GM18505 (cell line): ENCODE measurements at regions not wholly inside any gene's neighbourhood (a gene's known extent, or its start where the extent isn't known, plus 50 kb on each side); places are given as distances from the start of the nearest gene placed in this dataset.
"Not testable (repeated sequence)": the region's sequence is repeated elsewhere in the genome, so short reads cannot be mapped to it uniquely, and the experiment has no call there.

Experiments
- ATAC-seq: cut with Tn5 transposase; IDR thresholded peaks from one replicate; pipeline ENCODE4 v1.9.1; 2021; ENCODE audit not compliant: unreplicated experiment
- POLR2A ChIP-seq: IDR thresholded peaks from 4 replicates; pipeline ENCODE4 v1.6.1; 2011; ENCODE audit warnings: borderline replicate concordance; ENCODE audit not compliant: insufficient read depth, insufficient read length; ENCODE audit errors: extremely low read depth

- not testable (repeated sequence) for ATAC-seq
Observed at GRCh38 chrX:124181515-124181914, 150.9 kb upstream of the TEX13D start.

- ATAC-seq, result no peak
- TF ChIP-seq POLR2A, result no peak
Observed at GRCh38 chrX:124190440-124190839, 142.0 kb upstream of the TEX13D start.

- no peak for TF ChIP-seq POLR2A
- no peak for ATAC-seq
Observed at GRCh38 chrX:124194199-124194598, 138.3 kb upstream of the TEX13D start.

- no peak for TF ChIP-seq POLR2A
- no peak for ATAC-seq
Observed at GRCh38 chrX:124194901-124195300, 137.6 kb upstream of the TEX13D start.

DNA sequence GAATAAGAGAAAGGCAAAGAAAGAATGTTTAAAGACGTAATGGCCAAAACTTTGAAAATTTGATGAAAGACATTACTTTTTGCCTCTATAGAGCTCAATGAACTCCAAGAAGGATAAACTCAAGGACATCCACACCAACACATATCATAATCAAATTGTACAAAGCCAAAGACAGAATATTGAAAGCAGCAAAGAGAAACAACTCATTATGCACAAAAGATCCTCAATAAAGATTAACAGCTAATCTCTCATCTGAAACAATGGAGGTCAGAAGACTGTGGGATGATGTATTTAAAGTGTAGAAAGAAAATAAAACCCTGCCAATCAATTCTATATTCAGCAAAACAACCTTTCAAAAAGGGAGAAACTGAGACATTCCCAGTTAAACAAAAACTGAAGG lies 129.1 kb upstream of the TEX13D start:
- no peak for TF ChIP-seq POLR2A
- ATAC-seq, result no peak

DNA sequence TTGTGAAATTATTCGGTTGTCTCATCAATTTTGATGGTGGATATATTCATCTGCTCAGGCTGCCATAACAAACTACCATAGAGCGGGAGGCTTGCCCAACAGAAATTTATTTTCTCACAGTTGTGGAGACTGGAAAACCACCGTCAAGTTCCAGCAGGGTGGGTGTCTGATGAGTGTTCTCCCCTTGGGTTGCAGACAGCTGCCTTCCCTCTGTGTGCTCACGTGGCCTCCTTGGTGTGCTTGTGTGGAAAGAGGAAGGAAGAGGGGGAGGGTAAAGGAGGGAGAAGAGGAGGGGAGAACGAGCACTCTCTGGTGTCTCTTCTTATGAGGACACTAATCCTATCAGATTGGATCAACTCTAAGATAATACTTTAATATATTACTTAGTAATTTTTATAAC lies 123.8 kb upstream of the TEX13D start:
- TF ChIP-seq POLR2A, result no peak

DNA sequence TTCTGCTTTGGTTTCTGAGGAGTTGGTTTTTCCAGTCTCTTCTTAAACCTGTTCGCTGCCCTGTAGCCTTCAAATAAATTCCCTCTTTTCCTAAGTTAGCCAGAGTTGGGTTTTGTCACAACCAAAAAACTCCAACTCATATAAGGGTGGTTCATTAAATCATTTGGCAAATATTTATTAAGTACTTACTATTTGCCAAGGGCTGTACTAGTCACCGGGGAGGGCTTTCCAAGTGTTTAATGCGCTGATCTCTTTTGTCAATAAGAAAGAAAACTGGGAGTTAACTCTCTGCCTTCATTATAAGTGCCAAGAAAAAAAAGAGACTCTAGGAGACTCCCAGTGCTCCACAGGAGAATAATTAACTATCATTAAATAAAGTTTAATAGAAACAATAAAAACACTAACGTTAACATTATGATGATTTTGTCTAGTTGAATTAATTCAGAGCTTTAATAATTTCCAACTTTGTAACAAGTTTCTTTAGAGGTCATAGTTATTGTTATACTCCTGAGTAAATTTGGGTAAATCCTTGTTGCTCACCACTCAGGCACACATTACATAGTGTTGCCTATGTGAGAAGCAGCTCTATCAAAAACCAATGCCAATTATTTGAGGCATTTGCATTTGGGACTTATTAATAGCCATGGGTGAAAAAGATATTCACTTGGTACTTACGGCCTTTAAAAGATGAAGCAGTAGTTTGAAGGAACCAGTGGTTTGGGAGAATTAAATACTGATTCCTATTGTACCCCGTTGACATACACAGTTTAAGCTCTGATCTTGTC lies 122.5 kb upstream of the TEX13D start:
- TF ChIP-seq POLR2A, result no peak
- ATAC-seq, result no peak

More for the DNA sequence above, 123.8 kb upstream of the TEX13D start:
- ATAC-seq, result no peak

- ATAC-seq, result peak; percentile 77
- no peak for TF ChIP-seq POLR2A
Observed at GRCh38 chrX:124211312-124211942, 121.0 kb upstream of the TEX13D start.

DNA sequence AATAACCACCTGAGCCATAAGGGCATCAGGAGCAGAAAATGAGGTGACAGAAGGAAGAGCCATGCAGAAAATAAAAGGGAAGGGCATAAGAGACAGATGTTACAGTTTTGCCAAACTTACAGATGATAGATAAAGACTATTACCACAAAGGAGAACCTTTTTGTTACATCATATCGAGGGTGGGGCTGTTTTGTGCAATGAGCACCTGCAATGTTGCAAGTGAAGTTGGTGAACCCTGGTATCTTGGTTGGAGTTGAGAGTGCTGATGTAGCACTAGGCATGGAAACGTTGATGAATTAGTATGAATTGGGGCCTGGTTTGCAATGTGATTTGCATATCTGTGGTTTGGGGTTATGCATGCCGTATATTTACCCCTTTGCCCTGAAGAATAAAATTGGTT lies 119.8 kb upstream of the TEX13D start:
- ATAC-seq, result no peak
- TF ChIP-seq POLR2A, result no peak

DNA sequence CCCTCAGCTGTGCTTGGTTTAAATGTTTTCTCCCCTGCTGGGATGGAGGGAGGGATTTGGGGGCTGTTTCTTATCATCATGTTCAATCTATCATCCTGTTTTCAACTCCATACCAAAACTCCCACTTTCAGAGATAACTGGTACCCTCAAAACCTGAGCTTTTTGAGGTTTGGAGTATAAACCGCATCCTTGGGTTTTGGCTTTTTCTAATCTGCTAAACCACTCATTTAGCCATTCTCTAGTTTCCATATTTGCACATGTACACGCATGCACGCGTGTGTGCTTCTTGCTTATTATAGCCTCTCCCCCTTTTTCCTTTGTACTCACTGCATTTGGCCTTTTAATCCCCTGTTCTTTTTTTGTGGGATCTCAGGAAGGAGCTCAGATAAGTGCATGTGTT lies 116.7 kb upstream of the TEX13D start:
- ATAC-seq, result no peak
- TF ChIP-seq POLR2A, result no peak

- no peak for TF ChIP-seq POLR2A
- ATAC-seq, result no peak
Observed at GRCh38 chrX:124216396-124217115, 115.9 kb upstream of the TEX13D start.

DNA sequence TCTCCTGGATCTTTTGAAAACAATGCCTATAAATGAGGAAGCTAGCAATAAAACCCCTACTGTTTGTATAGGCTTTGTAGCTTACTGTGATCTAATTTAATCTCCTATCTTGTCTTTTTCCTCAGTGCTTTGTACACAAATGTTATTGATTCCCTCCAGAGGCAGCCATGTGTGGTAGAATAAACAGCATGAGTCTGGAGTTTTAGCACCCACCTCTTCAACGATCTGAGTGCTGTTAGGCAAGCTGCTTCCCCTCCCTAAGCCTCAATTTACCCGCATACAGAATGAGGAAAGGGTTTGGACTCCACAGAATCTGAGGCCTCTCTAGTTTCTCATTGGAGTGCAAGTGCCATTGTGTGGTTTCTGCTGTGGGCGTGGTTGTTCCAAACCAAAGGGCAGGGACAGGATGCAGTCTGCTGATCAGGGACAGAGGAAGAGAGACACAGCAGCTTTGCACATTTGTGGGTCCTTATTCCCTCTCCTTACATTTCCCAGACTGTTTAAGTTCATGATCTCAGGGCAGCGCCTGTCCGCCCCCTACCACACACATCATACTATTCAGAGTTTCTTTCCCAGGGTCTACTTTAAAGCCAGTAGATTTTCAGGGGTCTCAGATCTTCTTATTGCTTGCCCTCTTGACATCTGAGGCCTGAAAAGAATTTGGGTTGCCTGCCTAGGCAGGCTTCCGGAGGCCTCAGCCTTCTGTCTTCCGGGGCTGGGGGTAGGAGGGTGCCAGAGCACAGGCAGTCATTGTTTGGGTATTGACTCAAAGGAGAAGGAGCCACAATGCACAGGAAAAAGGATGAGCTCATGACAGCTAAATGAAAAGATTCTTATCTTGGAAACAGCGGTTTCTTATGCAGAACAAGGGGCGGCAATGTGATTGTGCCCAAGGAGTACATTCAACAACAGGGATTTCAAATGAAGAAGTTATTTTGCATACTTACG lies 114.9 kb upstream of the TEX13D start:
- ATAC-seq, result peak; percentile 74
- no peak for TF ChIP-seq POLR2A

DNA sequence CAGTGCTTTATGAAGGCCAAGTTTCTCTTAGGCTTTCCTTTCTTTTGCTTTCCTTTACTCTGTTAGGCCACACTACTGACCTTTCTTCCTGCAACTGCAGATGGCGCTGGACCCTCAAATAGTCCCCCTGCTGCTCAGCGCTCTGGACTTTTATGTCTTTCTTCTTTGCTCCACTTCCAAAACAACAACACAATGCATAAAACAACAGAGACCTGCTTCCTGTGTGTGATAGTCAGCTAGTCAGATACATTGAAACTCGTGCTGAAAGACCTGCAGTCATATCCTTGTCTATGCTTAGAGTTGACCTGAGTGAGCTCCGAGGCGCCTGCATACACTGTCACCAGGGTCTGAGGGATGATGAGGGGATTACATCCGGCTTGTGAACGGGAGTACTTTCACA lies 108.9 kb upstream of the TEX13D start:
- TF ChIP-seq POLR2A, result no peak
- ATAC-seq, result no peak
